ENCODE measurements at regions not wholly inside any gene's neighbourhood (a gene's known extent, or its start where the extent isn't known, plus 50 kb on each side); places are given as distances from the start of the nearest gene placed in this dataset.

DNA sequence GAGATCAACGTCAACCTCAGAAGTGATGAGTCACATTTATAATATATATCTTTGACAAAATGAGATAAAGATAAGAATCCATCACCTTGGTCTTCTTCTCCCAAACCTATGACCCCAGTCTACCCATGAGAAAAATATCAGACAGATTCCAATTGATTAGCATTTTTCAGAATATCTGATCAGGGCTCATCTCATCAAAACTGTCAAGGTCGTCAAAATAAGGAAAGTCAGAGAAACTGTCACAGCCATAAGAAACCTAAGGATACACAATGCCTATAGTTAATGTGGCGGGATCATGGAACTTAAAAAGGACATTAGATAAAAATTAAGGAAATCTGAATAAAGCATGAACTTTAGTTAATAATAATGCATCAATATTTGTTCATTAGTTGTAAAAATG is 374.1 kb downstream of the FAT4 start:
- TF ChIP-seq USF2 (CRISPR knock-in tag; IDR thresholded peaks at IDR 0.05) (no peak), CTCF (IDR thresholded peaks at IDR 0.05) (no peak)
